ENCODE measurements at regions not wholly inside any gene's neighbourhood (a gene's known extent, or its start where the extent isn't known, plus 50 kb on each side); places are given as distances from the start of the nearest gene placed in this dataset.

GRCh38 chr17:71975331-71975801, 145.5 kb upstream of the SOX9 start:
- no peak for TF ChIP-seq CTCF (conservative IDR thresholded peaks at IDR 0.05; ENCODE audit: low read depth, low read length)
- no peak for TF ChIP-seq EZH2 (IDR thresholded peaks at IDR 0.05; ENCODE audit: low read length, unreplicated experiment)
